Left cardiac atrium (tissue), 4 donors: ENCODE measurements at regions not wholly inside any gene's neighbourhood (a gene's known extent, or its start where the extent isn't known, plus 50 kb on each side); places are given as distances from the start of the nearest gene placed in this dataset.

Source experiments
- ATAC-seq, 2 donors: fragments of 200-7000 bp; cut with Tn5 transposase; one replicate each; pipeline ENCODE4 v1.9.1; 2020; ENCODE audit warnings: mild to moderate bottlenecking in 2 of 2, moderate library complexity in 2 of 2
- DNase-seq: peaks from one replicate; pipeline ENCODE4 v3.0.0-alpha.2; 2020
- intact Hi-C, 2 donors: fragments of 100-400 bp; cut with DNase I; formaldehyde crosslinking; loops; one replicate each; pipeline versions ENCODE4 v1.14.1 to v1.15.1; 2022 to 2023
- donor health status: DM: no; HTN: yes; CAD: no.
- donor health status: DM: no; HTN: yes; CAD: no; lungs with severe emphysema.
- donor health status: DM: yes; HTN: yes; CAD: no.
- donor health status: Dilated cardiomyopathy.

GRCh38 chr2:6749962-6750361 is 115.7 kb downstream of the CMPK2 start:
- DNase-seq (no peak), ATAC-seq (no peak)
- intact Hi-C loops, result no loop called here

- ATAC-seq, result no peak
- intact Hi-C loops, result no loop called here
Observed at GRCh38 chr2:6750411-6751158, 115.1 kb downstream of the CMPK2 start.

GRCh38 chr2:6754419-6754818 is 111.3 kb downstream of the CMPK2 start:
- no peak for ATAC-seq

More at GRCh38 chr2:6750411-6751158, 115.1 kb downstream of the CMPK2 start:
- no peak for DNase-seq

GRCh38 chr2:6755456-6755855 is 110.3 kb downstream of the CMPK2 start:
- ATAC-seq (no peak), DNase-seq (no peak)
- intact Hi-C loops, result no loop called here

More at GRCh38 chr2:6754419-6754818, 111.3 kb downstream of the CMPK2 start:
- intact Hi-C loops, result no loop called here
- DNase-seq, result no peak

GRCh38 chr2:6757215-6757614 is 108.5 kb downstream of the CMPK2 start:
- ATAC-seq, result no peak
- intact Hi-C loops, result no loop called here
- no peak for DNase-seq

GRCh38 chr2:6759689-6760088 is 106.0 kb downstream of the CMPK2 start:
- intact Hi-C loops, result no loop called here
- no peak for DNase-seq
- ATAC-seq, result no peak

- ATAC-seq (no peak), DNase-seq (no peak)
- intact Hi-C loops, result no loop called here
Observed at GRCh38 chr2:6760132-6760531, 105.6 kb downstream of the CMPK2 start.

- intact Hi-C loops, result no loop called here
- ATAC-seq, result no peak
Observed at GRCh38 chr2:6764968-6765723, 100.6 kb downstream of the CMPK2 start.

GRCh38 chr2:6769346-6769745 is 96.4 kb downstream of the CMPK2 start:
- intact Hi-C loops, result no loop called here
- ATAC-seq (no peak), DNase-seq (no peak)

More at GRCh38 chr2:6764968-6765723, 100.6 kb downstream of the CMPK2 start:
- no peak for DNase-seq

- intact Hi-C loops, result loop anchor here in 1 of 2 donors (5.0 kb wide), 1 partner anchor 418 kb away; no protein-coding TSS in a partner anchor
- DNase-seq (no peak), ATAC-seq (no peak)
Observed at GRCh38 chr2:6770006-6770405, 95.7 kb downstream of the CMPK2 start.

- DNase-seq, result peak; percentile 30
- intact Hi-C loops, result loop anchor here in 1 of 2 donors (5.0 kb wide), 1 partner anchor 420 kb away; no protein-coding TSS in a partner anchor
- ATAC-seq, result peak in 1 of 2 donors; percentile 51
Observed at GRCh38 chr2:6771634-6772611, 93.8 kb downstream of the CMPK2 start.

GRCh38 chr2:6773007-6773693 is 92.6 kb downstream of the CMPK2 start:
- DNase-seq (peak; percentile 57), ATAC-seq (peak; percentile 89)
- intact Hi-C loops, result loop anchor here (1.0 to 5.0 kb wide), 2 partner anchors 420 to 421 kb away; no protein-coding TSS in a partner anchor

- intact Hi-C loops, result loop anchor here (1.0 to 5.0 kb wide), 2 partner anchors 420 to 421 kb away; no protein-coding TSS in a partner anchor
- ATAC-seq, result no peak
- DNase-seq, result no peak
Observed at GRCh38 chr2:6773694-6774044, 92.0 kb downstream of the CMPK2 start.

- no peak for DNase-seq
- intact Hi-C loops, result no loop called here
- no peak for ATAC-seq
Observed at GRCh38 chr2:6776125-6776524, 89.6 kb downstream of the CMPK2 start.

GRCh38 chr2:6777626-6778025 is 88.1 kb downstream of the CMPK2 start:
- DNase-seq (no peak), ATAC-seq (no peak)
- intact Hi-C loops, result no loop called here

GRCh38 chr2:6780765-6781274 is 84.9 kb downstream of the CMPK2 start:
- DNase-seq (peak; percentile 31), ATAC-seq (peak; percentile 68 to 70)

GRCh38 chr2:6782517-6783237 is 83.0 kb downstream of the CMPK2 start:
- intact Hi-C loops, result no loop called here
- DNase-seq (no peak), ATAC-seq (no peak)

More at GRCh38 chr2:6780765-6781274, 84.9 kb downstream of the CMPK2 start:
- intact Hi-C loops, result no loop called here

- DNase-seq, result no peak
- no peak for ATAC-seq
- intact Hi-C loops, result no loop called here
Observed at GRCh38 chr2:6783238-6783614, 82.5 kb downstream of the CMPK2 start.
